ENCODE measurements at regions not wholly inside any gene's neighbourhood (a gene's known extent, or its start where the extent isn't known, plus 50 kb on each side); places are given as distances from the start of the nearest gene placed in this dataset.

DNA sequence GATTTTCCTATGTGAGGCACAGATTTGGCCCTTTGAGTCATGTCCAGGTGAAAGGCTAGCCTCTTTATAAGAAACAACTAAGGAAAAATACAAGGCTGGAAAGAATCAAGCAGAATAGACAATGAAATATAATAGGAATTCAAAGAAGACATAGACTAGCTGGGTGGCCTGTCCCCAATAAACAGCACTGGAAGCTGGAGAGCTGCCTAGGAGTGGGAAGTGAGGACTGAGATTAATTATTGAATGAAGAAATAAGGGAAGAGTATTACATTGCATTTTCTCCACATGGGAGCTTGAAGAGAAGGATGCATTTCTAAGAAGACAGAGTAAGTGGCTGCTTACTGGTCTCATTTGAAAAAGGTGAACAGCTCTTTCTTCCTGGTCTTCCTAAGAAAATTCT, 100.0 kb downstream of the CCDC34 start:
- ChIA-PET POLR2A (ENCODE audit: unreplicated experiment) (no interaction called here), CTCF (no interaction called here)
- no peak overlapping the region for H2AK9ac ChIP-seq (replicated peaks; ENCODE audit: low read depth, low read length, poor library complexity)
- H4K5ac ChIP-seq (ENCODE audit: low read depth, low read length): no peak overlapping the region
- no peaks in the 10 kb centered on the region for H3K79me1 ChIP-seq (ENCODE audit: low read depth in 1 of 2, low read length in 2 of 2)
- no peak overlapping the region for H3K56ac ChIP-seq (ENCODE audit: extremely low read depth, insufficient read depth, low read length)
- intact Hi-C loops (cut with micrococcal nuclease): no loop called here
- H3K4ac ChIP-seq (ENCODE audit: low read depth, low read length): no peak overlapping the region
- no peak overlapping the region for H4K8ac ChIP-seq (ENCODE audit: low read depth in 2 of 2, low read length in 2 of 2)
- peaks cover 12% of the 10 kb centered on the region for H3K27me3 ChIP-seq (ENCODE audit: control insufficient read depth, insufficient read depth, low read length)
- H2AFZ ChIP-seq (replicated peaks; ENCODE audit: low read length, poor library complexity): no peak overlapping the region
- H4K20me1 ChIP-seq (ENCODE audit: insufficient read depth, low read length): no peaks in the 10 kb centered on the region
- no peak overlapping the region for H3K4me2 ChIP-seq (ENCODE audit: low read depth, low read length)
- H2BK120ac ChIP-seq (ENCODE audit: low read depth, low read length): no peak overlapping the region
- H3K9me3 ChIP-seq (ENCODE audit: control insufficient read depth, insufficient read depth, low read length): no peaks in the 10 kb centered on the region
- no peaks in the 10 kb centered on the region for H3K4me1 ChIP-seq (ENCODE audit: control insufficient read depth, insufficient read depth, low read length)
- H2BK15ac ChIP-seq (ENCODE audit: low read depth, low read length): no peak overlapping the region
- H3K36me3 ChIP-seq (ENCODE audit: control insufficient read depth, insufficient read depth, low read length): no peaks in the 10 kb centered on the region
- no peak overlapping the region for H3K23ac ChIP-seq (ENCODE audit: low read depth, low read length)
- in situ Hi-C loops (cut with MboI; ENCODE audit: low sequenced_read_pairs): no loop called here
- no TSS peak for BruUV-seq (replicated peaks)
- no peak for TF ChIP-seq USF2 (IDR thresholded peaks at IDR 0.05; ENCODE audit: low read depth, low read length)
- no peak for TF ChIP-seq MXI1 (IDR thresholded peaks at IDR 0.05; ENCODE audit: borderline replicate concordance, low read depth, low read length)
- no peak for TF ChIP-seq CEBPB (IDR thresholded peaks at IDR 0.05; ENCODE audit: low read depth, low read length)
- no peak for TF ChIP-seq RAD21 (IDR thresholded peaks at IDR 0.05; ENCODE audit: low read length)
- no peak for TF ChIP-seq CHD1 (IDR thresholded peaks at IDR 0.05; ENCODE audit: low read depth, low read length)
- no peak for TF ChIP-seq RCOR1 (IDR thresholded peaks at IDR 0.05; ENCODE audit: insufficient replicate concordance, low read length)
- TF ChIP-seq ELK1 (IDR thresholded peaks at IDR 0.05; ENCODE audit: borderline replicate concordance, low read depth, low read length): no peak
- TF ChIP-seq NFE2L2 (IDR thresholded peaks at IDR 0.05; ENCODE audit: low read depth, low read length): no peak
- TF ChIP-seq FOS (IDR thresholded peaks at IDR 0.05; ENCODE audit: low read depth, low read length): no peak
- TF ChIP-seq RFX5 (IDR thresholded peaks at IDR 0.05; ENCODE audit: low read depth, low read length): no peak
- no peak for TF ChIP-seq CTCF (conservative IDR thresholded peaks at IDR 0.05; ENCODE audit: low read depth, low read length)
- TF ChIP-seq SMC3 (IDR thresholded peaks at IDR 0.05; ENCODE audit: low read depth, low read length): no peak
- no peak for TF ChIP-seq BHLHE40 (IDR thresholded peaks at IDR 0.05; ENCODE audit: low read depth, low read length)
- no peak for TF ChIP-seq MAFK (IDR thresholded peaks at IDR 0.05; ENCODE audit: low read depth, low read length)
- TF ChIP-seq MAZ (IDR thresholded peaks at IDR 0.05; ENCODE audit: borderline replicate concordance, low read depth, low read length): no peak
- TF ChIP-seq POLR2A (IDR thresholded peaks at IDR 0.05; ENCODE audit: low read depth, low read length): no peak
- H3K27ac ChIP-seq (ENCODE audit: insufficient read depth, low read length): no peak overlapping the region
- no peak overlapping the region for H3K9ac ChIP-seq (ENCODE audit: low read depth, low read length)
- ATAC-seq (ENCODE audit: low read depth) (no peak), DNase-seq (no peak)
- no peak overlapping the region for H3K14ac ChIP-seq (replicated peaks; ENCODE audit: low read depth, low read length)
- H3K4me3 ChIP-seq (ENCODE audit: insufficient read depth, low read depth, low read length): no peak overlapping the region
- H4K91ac ChIP-seq (ENCODE audit: insufficient read depth, low read depth, low read length): no peak overlapping the region
- H2BK5ac ChIP-seq (ENCODE audit: low read depth, low read length, poor library complexity, severe bottlenecking): no peak overlapping the region
- no peak overlapping the region for H2BK20ac ChIP-seq (ENCODE audit: low read depth, low read length)
- dilution Hi-C loops (cut with HindIII; ENCODE audit: low sequenced_read_pairs, unreplicated experiment): no loop called here
- no peak overlapping the region for H2AK5ac ChIP-seq (ENCODE audit: low read depth, low read length)
- no peak overlapping the region for H3K18ac ChIP-seq (ENCODE audit: low read depth, low read length)
- no peaks in the 10 kb centered on the region for H3K9me1 ChIP-seq (ENCODE audit: insufficient read depth, low read length)
